ENCODE measurements at regions not wholly inside any gene's neighbourhood (a gene's known extent, or its start where the extent isn't known, plus 50 kb on each side); places are given as distances from the start of the nearest gene placed in this dataset.
A peak's percentile ranks its signal among the peaks of the same experiment; 100 is the strongest.

DNA sequence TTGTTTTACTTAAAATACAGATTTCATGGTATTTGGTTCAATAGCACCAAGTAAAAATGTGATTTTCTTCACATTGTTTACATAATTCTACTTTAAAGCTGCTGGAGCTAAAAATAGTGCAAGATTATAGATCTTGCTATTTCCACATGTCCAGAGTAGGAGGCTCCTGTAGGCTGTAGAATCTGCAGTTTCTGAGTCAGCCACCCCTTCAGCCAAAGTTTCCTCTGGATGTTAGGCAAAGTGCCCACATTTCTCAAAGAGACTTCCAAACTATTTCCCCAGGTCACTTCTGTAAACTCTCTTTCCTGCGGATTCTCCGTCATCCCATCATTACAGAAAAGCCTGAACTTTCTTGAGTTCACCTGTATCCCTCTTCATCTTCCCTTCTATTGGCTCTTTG lies 342.5 kb upstream of the FSTL5 start:
- no peak overlapping the region for H2AFZ ChIP-seq (ENCODE audit: low read length)
- H3K4me1 ChIP-seq (ENCODE audit: control insufficient read depth, extremely low read depth, insufficient read depth, low read length), result no peaks in the 10 kb centered on the region
- H3K4me3 ChIP-seq (replicated peaks in 1 of 4; ENCODE audit: control extremely low read depth in 1 of 4, insufficient read depth in 1 of 4, low read depth in 3 of 4, low read length in 4 of 4), result no peak overlapping the region
- no peaks in the 10 kb centered on the region for H3K36me3 ChIP-seq (ENCODE audit: control insufficient read depth, insufficient read depth, low read length)
- H4K20me1 ChIP-seq (ENCODE audit: control insufficient read depth, extremely low read depth, insufficient read depth, low read length), result no peaks in the 10 kb centered on the region
- H3K27me3 ChIP-seq (ENCODE audit: control insufficient read depth, insufficient read depth, low read length), result no peaks in the 10 kb centered on the region
- H3K79me2 ChIP-seq (ENCODE audit: control insufficient read depth, insufficient read depth, low read length), result no peaks in the 10 kb centered on the region
- no peak overlapping the region for H3K4me2 ChIP-seq (ENCODE audit: extremely low read depth, insufficient read depth, low read length)
- peak in 1 of 2 donors; percentile 86 for DNase-seq (ENCODE audit: low read depth in 2 of 2)
- H3K27ac ChIP-seq (ENCODE audit: insufficient read depth, low read length), result no peak overlapping the region
- TF ChIP-seq EZH2 (IDR thresholded peaks at IDR 0.05; ENCODE audit: low read length, missing control alignments) (no peak), CTCF (conservative IDR thresholded peaks at IDR 0.05 in 1 of 2, IDR thresholded peaks at IDR 0.05 in 1 of 2; ENCODE audit: low read depth in 1 of 2, low read length in 2 of 2) (no peak)
- H3K9ac ChIP-seq (ENCODE audit: insufficient read depth, low read length), result no peak overlapping the region
- H3K9me3 ChIP-seq (ENCODE audit: control insufficient read depth, insufficient read depth, low read depth, low read length), result no peaks in the 10 kb centered on the region

DNA sequence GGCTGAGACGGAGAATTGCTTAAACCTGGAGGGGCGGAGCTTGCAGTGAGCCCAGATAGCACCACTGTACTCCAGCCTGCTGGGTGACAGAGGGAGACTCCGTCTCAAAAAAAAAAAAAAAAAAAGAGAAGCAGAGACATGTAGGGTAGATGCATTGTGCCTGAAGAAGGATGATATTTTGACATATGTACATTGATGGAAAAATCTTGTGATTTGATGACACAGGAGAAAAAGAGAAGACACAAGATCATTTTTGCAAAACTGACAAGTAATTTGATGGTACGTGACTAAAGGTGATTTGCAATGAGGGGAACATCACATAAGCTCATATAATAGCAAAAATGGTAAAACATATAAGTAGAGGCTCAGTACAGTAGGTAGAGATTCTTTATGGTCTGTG lies 340.1 kb upstream of the FSTL5 start:
- Histone ChIP-seq H3K4me3 (replicated peaks in 1 of 4; ENCODE audit: control extremely low read depth in 1 of 4, insufficient read depth in 1 of 4, low read depth in 3 of 4, low read length in 4 of 4) (no peak overlapping the region), H3K79me2 (ENCODE audit: control insufficient read depth, insufficient read depth, low read length) (no peaks in the 10 kb centered on the region), H3K9ac (ENCODE audit: insufficient read depth, low read length) (no peak overlapping the region), H3K27ac (ENCODE audit: insufficient read depth, low read length) (no peak overlapping the region), H2AFZ (ENCODE audit: low read length) (no peak overlapping the region), H3K9me3 (ENCODE audit: control insufficient read depth, insufficient read depth, low read depth, low read length) (no peaks in the 10 kb centered on the region), H3K4me2 (ENCODE audit: extremely low read depth, insufficient read depth, low read length) (no peak overlapping the region), H3K36me3 (ENCODE audit: control insufficient read depth, insufficient read depth, low read length) (no peaks in the 10 kb centered on the region), H3K27me3 (ENCODE audit: control insufficient read depth, insufficient read depth, low read length) (no peaks in the 10 kb centered on the region), H4K20me1 (ENCODE audit: control insufficient read depth, extremely low read depth, insufficient read depth, low read length) (no peaks in the 10 kb centered on the region), H3K4me1 (ENCODE audit: control insufficient read depth, extremely low read depth, insufficient read depth, low read length) (no peaks in the 10 kb centered on the region)
- TF ChIP-seq EZH2 (IDR thresholded peaks at IDR 0.05; ENCODE audit: low read length, missing control alignments) (no peak), CTCF (conservative IDR thresholded peaks at IDR 0.05 in 1 of 2, IDR thresholded peaks at IDR 0.05 in 1 of 2; ENCODE audit: low read depth in 1 of 2, low read length in 2 of 2) (no peak)
- DNase-seq (ENCODE audit: low read depth in 2 of 2), result no peak

- no peaks in the 10 kb centered on the region for H3K36me3 ChIP-seq (ENCODE audit: control insufficient read depth, insufficient read depth, low read length)
- no peak overlapping the region for H3K9ac ChIP-seq (ENCODE audit: insufficient read depth, low read length)
- no peaks in the 10 kb centered on the region for H4K20me1 ChIP-seq (ENCODE audit: control insufficient read depth, extremely low read depth, insufficient read depth, low read length)
- H3K9me3 ChIP-seq (ENCODE audit: control insufficient read depth, insufficient read depth, low read depth, low read length), result no peaks in the 10 kb centered on the region
- TF ChIP-seq CTCF (conservative IDR thresholded peaks at IDR 0.05 in 1 of 2, IDR thresholded peaks at IDR 0.05 in 1 of 2; ENCODE audit: low read depth in 1 of 2, low read length in 2 of 2) (no peak), EZH2 (IDR thresholded peaks at IDR 0.05; ENCODE audit: low read length, missing control alignments) (no peak)
- no peaks in the 10 kb centered on the region for H3K79me2 ChIP-seq (ENCODE audit: control insufficient read depth, insufficient read depth, low read length)
- no peak overlapping the region for H3K4me2 ChIP-seq (ENCODE audit: extremely low read depth, insufficient read depth, low read length)
- H3K4me3 ChIP-seq (replicated peaks in 1 of 4; ENCODE audit: control extremely low read depth in 1 of 4, insufficient read depth in 1 of 4, low read depth in 3 of 4, low read length in 4 of 4), result no peak overlapping the region
- no peak overlapping the region for H2AFZ ChIP-seq (ENCODE audit: low read length)
- no peak overlapping the region for H3K27ac ChIP-seq (ENCODE audit: insufficient read depth, low read length)
- H3K27me3 ChIP-seq (ENCODE audit: control insufficient read depth, insufficient read depth, low read length), result no peaks in the 10 kb centered on the region
- H3K4me1 ChIP-seq (ENCODE audit: control insufficient read depth, extremely low read depth, insufficient read depth, low read length), result no peaks in the 10 kb centered on the region
- no peak for DNase-seq (ENCODE audit: low read depth in 2 of 2)
Observed at GRCh38 chr4:162502109-162502508, 338.3 kb upstream of the FSTL5 start.
